DND-41 (cell line): ENCODE measurements at regions not wholly inside any gene's neighbourhood (a gene's known extent, or its start where the extent isn't known, plus 50 kb on each side); places are given as distances from the start of the nearest gene placed in this dataset.

Experiments
- CTCF ChIP-seq: IDR thresholded peaks from 2 replicates; pipeline ENCODE4 v1.5.1; 2012; ENCODE audit warnings: borderline replicate concordance, low read length, moderate library complexity, mild to moderate bottlenecking; ENCODE audit not compliant: poor library complexity, severe bottlenecking; ENCODE audit errors: extremely low read depth
- EZH2 ChIP-seq: IDR thresholded peaks from 3 replicates; pipeline ENCODE4 v1.6.1; 2012; ENCODE audit warnings: borderline replicate concordance, low read depth, mild to moderate bottlenecking, moderate library complexity, low read length, inconsistent platforms; ENCODE audit not compliant: severe bottlenecking

GRCh38 chr14:61125867-61126572 lies 145.0 kb downstream of the SLC38A6 start:
- TF ChIP-seq CTCF (no peak), EZH2 (no peak)
